ENCODE measurements at regions not wholly inside any gene's neighbourhood (a gene's known extent, or its start where the extent isn't known, plus 50 kb on each side); places are given as distances from the start of the nearest gene placed in this dataset.

DNA sequence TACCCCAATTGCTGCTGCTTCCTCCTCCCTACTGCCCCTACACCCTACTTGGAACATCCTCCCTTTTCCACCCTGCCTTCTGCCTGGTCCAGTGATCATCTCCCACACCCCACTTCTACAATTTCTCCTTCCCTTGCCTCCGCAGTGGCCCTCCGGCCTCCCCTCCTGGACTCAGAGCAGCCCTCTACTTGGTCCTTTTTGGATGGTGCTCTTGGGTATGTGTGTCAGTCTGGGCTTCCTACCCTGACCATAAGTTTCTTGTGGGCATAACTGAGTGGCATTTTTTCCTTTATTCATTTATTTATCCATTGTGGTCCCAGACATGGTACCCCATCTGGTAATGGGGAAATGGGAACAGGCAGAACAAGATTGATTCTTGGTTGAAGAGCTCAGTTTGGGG, 111.4 kb upstream of the NAV2 start:
- TF ChIP-seq, protein P1, sequence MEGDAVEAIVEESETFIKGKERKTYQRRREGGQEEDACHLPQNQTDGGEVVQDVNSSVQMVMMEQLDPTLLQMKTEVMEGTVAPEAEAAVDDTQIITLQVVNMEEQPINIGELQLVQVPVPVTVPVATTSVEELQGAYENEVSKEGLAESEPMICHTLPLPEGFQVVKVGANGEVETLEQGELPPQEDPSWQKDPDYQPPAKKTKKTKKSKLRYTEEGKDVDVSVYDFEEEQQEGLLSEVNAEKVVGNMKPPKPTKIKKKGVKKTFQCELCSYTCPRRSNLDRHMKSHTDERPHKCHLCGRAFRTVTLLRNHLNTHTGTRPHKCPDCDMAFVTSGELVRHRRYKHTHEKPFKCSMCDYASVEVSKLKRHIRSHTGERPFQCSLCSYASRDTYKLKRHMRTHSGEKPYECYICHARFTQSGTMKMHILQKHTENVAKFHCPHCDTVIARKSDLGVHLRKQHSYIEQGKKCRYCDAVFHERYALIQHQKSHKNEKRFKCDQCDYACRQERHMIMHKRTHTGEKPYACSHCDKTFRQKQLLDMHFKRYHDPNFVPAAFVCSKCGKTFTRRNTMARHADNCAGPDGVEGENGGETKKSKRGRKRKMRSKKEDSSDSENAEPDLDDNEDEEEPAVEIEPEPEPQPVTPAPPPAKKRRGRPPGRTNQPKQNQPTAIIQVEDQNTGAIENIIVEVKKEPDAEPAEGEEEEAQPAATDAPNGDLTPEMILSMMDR (IDR thresholded peaks at IDR 0.05; ENCODE audit: low read depth, low read length), result no peak
- no peak for TF ChIP-seq EZH2phosphoT487 (IDR thresholded peaks at IDR 0.05; ENCODE audit: low read depth)
